Type B pancreatic cell (in vitro differentiated cells): ENCODE measurements at regions not wholly inside any gene's neighbourhood (a gene's known extent, or its start where the extent isn't known, plus 50 kb on each side); places are given as distances from the start of the nearest gene placed in this dataset.
A peak's percentile ranks its signal among the peaks of the same experiment; 100 is the strongest.

Experiments
- DNase-seq: peaks from one replicate; pipeline ENCODE4 v3.0.0; 2021; ENCODE audit warnings: mixed read lengths; ENCODE audit not compliant: unreplicated experiment; ENCODE audit errors: extremely low spot score
- H3K27ac Mint-ChIP-seq: 2 replicates; pipeline ENCODE4 v1.8.0; 2021; ENCODE audit warnings: mild to moderate bottlenecking, mixed read lengths
- H3K27me3 Mint-ChIP-seq: 2 replicates; pipeline ENCODE4 v1.8.0; 2021; ENCODE audit warnings: mixed read lengths
- H3K36me3 Mint-ChIP-seq: 2 replicates; pipeline ENCODE4 v1.8.0; 2021; ENCODE audit warnings: mixed read lengths
- H3K4me1 Mint-ChIP-seq: one replicate; pipeline ENCODE4 v1.8.0; 2021; ENCODE audit warnings: mixed read lengths; ENCODE audit not compliant: unreplicated experiment
- H3K4me3 Mint-ChIP-seq: 2 replicates; pipeline ENCODE4 v1.8.0; 2021; ENCODE audit warnings: mild to moderate bottlenecking, mixed read lengths
- H3K9me3 Mint-ChIP-seq: 2 replicates; pipeline ENCODE4 v1.8.0; 2021; ENCODE audit warnings: mixed read lengths
- TF ChIP-seq, protein P1 (sequence below): fragments of 200-600 bp; sonication (generic); conservative IDR thresholded peaks from 2 replicates; pipeline ENCODE4 v1.5.0; 2021; ENCODE audit warnings: antibody characterized with exemption, mild to moderate bottlenecking

DNA sequence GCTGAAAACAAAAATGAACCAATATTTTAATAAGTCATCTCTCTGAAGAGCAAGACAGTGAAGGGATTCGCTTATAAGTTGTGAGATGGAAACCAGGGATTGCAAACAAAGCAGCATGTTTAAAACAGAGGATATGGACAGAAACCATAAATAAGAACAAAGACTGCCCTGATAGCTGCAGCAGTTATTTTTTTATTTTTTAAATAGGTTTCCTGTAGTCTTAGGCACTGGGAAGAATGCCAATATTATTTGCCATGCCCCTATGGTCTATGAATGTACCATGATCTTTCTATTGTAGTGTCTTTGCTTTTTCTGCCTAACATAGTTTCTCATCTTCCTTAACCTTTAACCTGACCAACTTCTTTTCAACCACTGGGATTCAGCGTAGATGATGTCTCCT is 1334.0 kb upstream of the NRXN1 start:
- no peaks in the 10 kb centered on the region for H3K4me1 Mint-ChIP-seq
- TF ChIP-seq, protein P1, sequence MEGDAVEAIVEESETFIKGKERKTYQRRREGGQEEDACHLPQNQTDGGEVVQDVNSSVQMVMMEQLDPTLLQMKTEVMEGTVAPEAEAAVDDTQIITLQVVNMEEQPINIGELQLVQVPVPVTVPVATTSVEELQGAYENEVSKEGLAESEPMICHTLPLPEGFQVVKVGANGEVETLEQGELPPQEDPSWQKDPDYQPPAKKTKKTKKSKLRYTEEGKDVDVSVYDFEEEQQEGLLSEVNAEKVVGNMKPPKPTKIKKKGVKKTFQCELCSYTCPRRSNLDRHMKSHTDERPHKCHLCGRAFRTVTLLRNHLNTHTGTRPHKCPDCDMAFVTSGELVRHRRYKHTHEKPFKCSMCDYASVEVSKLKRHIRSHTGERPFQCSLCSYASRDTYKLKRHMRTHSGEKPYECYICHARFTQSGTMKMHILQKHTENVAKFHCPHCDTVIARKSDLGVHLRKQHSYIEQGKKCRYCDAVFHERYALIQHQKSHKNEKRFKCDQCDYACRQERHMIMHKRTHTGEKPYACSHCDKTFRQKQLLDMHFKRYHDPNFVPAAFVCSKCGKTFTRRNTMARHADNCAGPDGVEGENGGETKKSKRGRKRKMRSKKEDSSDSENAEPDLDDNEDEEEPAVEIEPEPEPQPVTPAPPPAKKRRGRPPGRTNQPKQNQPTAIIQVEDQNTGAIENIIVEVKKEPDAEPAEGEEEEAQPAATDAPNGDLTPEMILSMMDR, result no peak
- no peaks in the 10 kb centered on the region for H3K9me3 Mint-ChIP-seq
- H3K36me3 Mint-ChIP-seq, result no peaks in the 10 kb centered on the region
- no peaks in the 10 kb centered on the region for H3K27me3 Mint-ChIP-seq
- no peak for DNase-seq
- H3K27ac Mint-ChIP-seq, result no peak overlapping the region
- H3K4me3 Mint-ChIP-seq, result no peak overlapping the region

DNA sequence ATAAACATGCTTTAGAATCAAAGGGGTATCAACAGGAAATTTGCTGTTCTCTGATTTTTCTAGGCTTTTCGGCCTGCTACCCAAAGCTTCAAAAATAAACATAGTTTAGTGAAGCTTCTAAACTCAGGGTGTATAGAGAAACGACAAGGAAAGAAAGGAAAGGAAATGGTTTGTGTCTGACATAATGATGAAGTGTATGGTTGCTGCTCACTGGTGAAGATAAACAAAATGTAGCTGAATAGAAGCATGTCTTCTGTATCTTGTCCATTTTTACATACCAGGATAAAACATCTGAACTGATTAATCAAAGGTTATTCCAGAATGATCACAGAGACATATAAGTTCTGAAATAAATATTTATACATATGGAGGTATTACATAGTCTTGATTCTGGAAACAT is 1324.6 kb upstream of the NRXN1 start:
- DNase-seq, result no peak
- Mint-ChIP-seq H3K9me3 (peaks cover 4% of the 10 kb centered on the region), H3K36me3 (no peaks in the 10 kb centered on the region), H3K4me1 (peaks cover 4% of the 10 kb centered on the region), H3K27ac (no peak overlapping the region), H3K27me3 (no peaks in the 10 kb centered on the region), H3K4me3 (no peak overlapping the region)
- TF ChIP-seq, protein P1, result no peak

DNA sequence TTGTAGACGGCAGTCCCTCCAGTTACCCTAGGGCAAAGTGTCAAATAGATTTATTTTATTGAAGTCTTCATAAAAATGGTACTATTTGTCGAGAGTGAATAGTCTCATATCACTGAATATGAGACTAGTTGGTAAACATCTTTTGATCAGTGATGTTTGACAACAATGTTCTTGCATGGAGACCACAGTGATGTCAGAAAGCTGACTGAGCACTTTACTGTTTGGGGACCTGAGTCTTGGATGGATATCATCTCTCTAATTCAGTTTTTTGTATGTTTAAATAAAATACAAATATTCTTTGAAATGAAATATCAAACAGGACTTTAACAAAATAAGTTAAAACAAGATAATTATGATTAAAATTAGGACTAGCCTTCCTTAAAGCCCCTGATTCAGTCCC is 1315.4 kb upstream of the NRXN1 start:
- Mint-ChIP-seq H3K4me1 (peaks cover 18% of the 10 kb centered on the region), H3K4me3 (no peak overlapping the region), H3K27ac (no peak overlapping the region), H3K9me3 (no peaks in the 10 kb centered on the region), H3K36me3 (no peaks in the 10 kb centered on the region), H3K27me3 (no peaks in the 10 kb centered on the region)
- no peak for DNase-seq
- TF ChIP-seq, protein P1, result no peak

DNA sequence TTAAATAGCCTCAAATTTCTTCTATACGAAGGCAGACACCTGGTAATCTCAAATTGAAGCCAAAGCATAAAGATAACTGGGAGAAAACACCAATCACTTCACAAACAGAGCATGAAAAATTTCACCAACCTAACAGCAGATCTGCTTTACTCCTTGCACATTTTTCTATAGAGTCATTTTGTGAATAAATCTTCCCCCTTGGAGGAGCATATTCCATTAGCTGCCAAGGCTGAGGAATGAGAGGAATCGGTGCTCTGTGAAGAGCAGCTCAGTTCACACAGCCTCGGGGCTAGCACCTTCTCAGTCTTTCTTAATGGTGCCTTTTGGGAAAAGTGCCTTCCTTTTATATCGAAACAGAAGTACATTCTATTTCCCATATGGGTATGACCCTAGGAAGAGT is 1313.7 kb upstream of the NRXN1 start:
- Mint-ChIP-seq H3K4me3 (no peak overlapping the region), H3K27ac (peak overlapping the region; percentile 46), H3K36me3 (no peaks in the 10 kb centered on the region), H3K27me3 (no peaks in the 10 kb centered on the region), H3K9me3 (no peaks in the 10 kb centered on the region), H3K4me1 (peaks cover 20% of the 10 kb centered on the region)
- TF ChIP-seq, protein P1, result no peak
- DNase-seq, result no peak

DNA sequence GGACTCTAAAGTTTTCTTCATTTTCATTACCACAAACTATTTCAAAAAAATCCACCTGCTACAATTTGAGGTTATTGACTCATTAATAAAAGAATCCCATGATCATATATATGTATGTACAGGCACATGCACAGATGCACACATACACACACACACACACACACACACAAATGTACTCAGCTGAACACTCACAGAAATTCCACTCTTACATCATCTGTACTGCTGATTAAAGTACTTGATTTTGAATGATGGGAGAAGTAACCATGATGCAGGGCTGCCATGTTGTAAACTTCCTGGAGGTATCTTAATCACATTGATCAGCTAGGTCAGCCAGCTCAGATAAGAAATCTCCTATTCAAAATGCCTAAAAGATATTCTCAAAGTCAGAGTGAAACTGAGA is 1313.2 kb upstream of the NRXN1 start:
- no peak for DNase-seq
- H3K4me3 Mint-ChIP-seq, result no peak overlapping the region
- H3K27ac Mint-ChIP-seq, result peak overlapping the region; percentile 46
- no peaks in the 10 kb centered on the region for H3K36me3 Mint-ChIP-seq
- H3K27me3 Mint-ChIP-seq, result no peaks in the 10 kb centered on the region
- peaks cover 21% of the 10 kb centered on the region for H3K4me1 Mint-ChIP-seq
- H3K9me3 Mint-ChIP-seq, result no peaks in the 10 kb centered on the region
- TF ChIP-seq, protein P1, result no peak

DNA sequence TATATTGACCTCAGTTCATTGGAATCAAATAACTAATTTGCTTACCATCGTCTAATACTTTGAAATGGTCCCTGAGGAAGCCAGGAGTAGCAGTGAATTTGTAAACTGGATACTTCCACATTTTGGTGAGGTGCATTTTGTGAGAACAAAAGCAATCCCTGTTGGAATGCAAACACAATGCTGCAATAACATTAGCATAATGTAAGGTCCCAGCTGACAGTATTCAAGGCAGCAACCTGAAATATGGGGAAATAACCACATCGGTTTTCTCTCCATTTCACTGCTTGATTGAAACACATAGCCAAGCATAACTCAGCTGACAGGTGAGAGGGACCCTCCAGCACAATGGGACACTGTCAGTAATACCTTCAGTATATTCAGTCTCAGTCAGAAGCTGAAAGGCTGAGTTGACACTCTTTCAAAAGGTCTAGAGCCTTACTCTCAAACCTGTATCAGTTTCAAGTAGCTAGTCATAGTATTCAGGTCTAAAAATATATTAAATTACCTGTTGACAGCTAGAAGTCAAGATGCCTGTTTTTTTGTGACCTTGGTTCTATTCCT is 1311.9 kb upstream of the NRXN1 start:
- H3K9me3 Mint-ChIP-seq, result no peaks in the 10 kb centered on the region
- no peaks in the 10 kb centered on the region for H3K36me3 Mint-ChIP-seq
- H3K27ac Mint-ChIP-seq, result no peak overlapping the region
- H3K4me1 Mint-ChIP-seq, result peaks cover 25% of the 10 kb centered on the region
- no peaks in the 10 kb centered on the region for H3K27me3 Mint-ChIP-seq
- no peak for DNase-seq
- TF ChIP-seq, protein P1, result no peak
- no peak overlapping the region for H3K4me3 Mint-ChIP-seq
